WTC11 (cell line): ENCODE measurements at regions not wholly inside any gene's neighbourhood (a gene's known extent, or its start where the extent isn't known, plus 50 kb on each side); places are given as distances from the start of the nearest gene placed in this dataset.

Source experiments
- CTCF ChIP-seq: fragments of 200-600 bp; IDR thresholded peaks from 2 replicates; pipeline ENCODE4 v1.8.0; 2022; ENCODE audit warnings: antibody characterized with exemption
- SP1 ChIP-seq: sonication (generic); formaldehyde crosslinking; conservative IDR thresholded peaks from 2 replicates; pipeline ENCODE4 v1.8.1; 2022; ENCODE audit warnings: missing genetic modification reagents
- TEAD1 ChIP-seq: sonication (generic); formaldehyde crosslinking; IDR thresholded peaks from 2 replicates; pipeline ENCODE4 v1.8.0; 2022; ENCODE audit warnings: mild to moderate bottlenecking, missing genetic modification reagents
- TEAD4 ChIP-seq: sonication (generic); formaldehyde crosslinking; IDR thresholded peaks from 2 replicates; pipeline ENCODE4 v1.8.0; 2022; ENCODE audit warnings: mild to moderate bottlenecking, missing genetic modification reagents

GRCh38 chr5:128905568-128906110 is 59.6 kb upstream of the SLC27A6 start:
- TF ChIP-seq TEAD1 (CRISPR knock-in tag) (no peak), CTCF (peak; percentile 61), SP1 (CRISPR knock-in tag) (no peak), TEAD4 (CRISPR knock-in tag) (no peak)
